GM12878 (cell line): ENCODE measurements at regions not wholly inside any gene's neighbourhood (a gene's known extent, or its start where the extent isn't known, plus 50 kb on each side); places are given as distances from the start of the nearest gene placed in this dataset.

Experiments
- ATAC-seq: fragments of 200-7000 bp; cut with Tn5 transposase; 3 replicates; pipeline ENCODE4 v1.9.1; 2020; ENCODE audit warnings: mild to moderate bottlenecking, moderate library complexity
- BruUV-seq: library from RNA; stranded (reverse); fragments of 400-500 nt; replicated peaks from 2 replicates; lab custom pipeline; 2021; lab: Mats Ljungman, UMichigan
- CTCF ChIA-PET: fragments of 300-600 bp; sonication (Branson Sonifier 250); formaldehyde crosslinking; extraction: SDS; loops from one replicate; lab custom pipeline; 2021; ENCODE audit warnings: inconsistent platforms; lab: Yijun Ruan, JAX
- POLR2A ChIA-PET: fragments of 350-600 bp; formaldehyde crosslinking; extraction: SDS; loops from one replicate; lab custom pipeline; 2021; ENCODE audit warnings: inconsistent platforms; lab: Charles Lee
- RAD21 ChIA-PET: fragments of 300-600 bp; sonication (Branson Sonifier 250); formaldehyde crosslinking; loops from one replicate; lab custom pipeline; 2023; ENCODE audit warnings: antibody characterized with exemption; ENCODE audit not compliant: unreplicated experiment; lab: Charles Lee
- SMC1A ChIA-PET: fragments of 300-600 bp; sonication (Branson Sonifier 250); formaldehyde crosslinking; loops from one replicate; lab custom pipeline; 2023; ENCODE audit not compliant: unreplicated experiment, uncharacterized antibody; lab: Charles Lee
- DNase-seq: peaks from one replicate; pipeline ENCODE4 v3.0.0-alpha.2; 2011; ENCODE audit warnings: low read depth, low spot score
- FAIRE-seq: peaks from 3 replicates; lab custom pipeline; 2011; peaks lifted over from hg19 to GRCh38; lab: Jason Lieb, UNC
- H2AFZ ChIP-seq: 2 replicates; pipeline ENCODE4 v1.6.0; 2011; ENCODE audit warnings: low read depth, low read length, control low read depth; ENCODE audit not compliant: control insufficient read depth
- H3K27ac ChIP-seq: 2 replicates; pipeline ENCODE4 v1.5.1; 2011; ENCODE audit warnings: control low read depth; ENCODE audit not compliant: control insufficient read depth, insufficient read depth
- H3K27me3 ChIP-seq, 2 experiments: replicated peaks in 1 of 2; 2 replicates each; pipeline versions ENCODE4 v1.6.0 to v1.6.1; 2011; ENCODE audit warnings: low read length in 1 of 2; ENCODE audit not compliant: control insufficient read depth in 2 of 2, insufficient read depth in 2 of 2
- H3K36me3 ChIP-seq, 2 experiments: 2 replicates each; pipeline ENCODE4 v1.5.1; 2011; ENCODE audit warnings: low read length in 1 of 2; ENCODE audit not compliant: control insufficient read depth in 2 of 2, insufficient read depth in 2 of 2
- H3K4me1 ChIP-seq: 2 replicates; pipeline ENCODE4 v1.6.1; 2011; ENCODE audit warnings: mild to moderate bottlenecking, low read length, moderate library complexity, mixed read lengths; ENCODE audit not compliant: control insufficient read depth, insufficient read depth
- H3K4me2 ChIP-seq: 2 replicates; pipeline ENCODE4 v1.6.0; 2011; ENCODE audit warnings: control low read depth; ENCODE audit not compliant: control insufficient read depth, insufficient read depth
- H3K4me3 ChIP-seq: fragments of 200-600 bp; sonication (generic); 2 replicates; pipeline ENCODE4 v1.5.1; 2016
- H3K79me2 ChIP-seq: 2 replicates; pipeline ENCODE4 v1.6.0; 2011; ENCODE audit warnings: low read length; ENCODE audit not compliant: control insufficient read depth, insufficient read depth
- H3K9ac ChIP-seq: 2 replicates; pipeline ENCODE4 v1.8.0; 2011; ENCODE audit warnings: low read length, control low read depth, mixed read lengths; ENCODE audit not compliant: control insufficient read depth, insufficient read depth
- H3K9me3 ChIP-seq: replicated peaks from 3 replicates; pipeline ENCODE4 v1.5.1; 2011; ENCODE audit warnings: mild to moderate bottlenecking, low read length; ENCODE audit not compliant: control insufficient read depth, insufficient read depth
- H4K20me1 ChIP-seq: 2 replicates; pipeline ENCODE4 v1.6.0; 2011; ENCODE audit not compliant: control insufficient read depth, insufficient read depth
- CEBPB ChIP-seq, 2 experiments: fragments of 150-350 bp in 1 of 2; IDR thresholded peaks; 2 replicates each; pipeline ENCODE4 v1.6.1; 2012 to 2014; ENCODE audit warnings: low read depth in 2 of 2, low read length in 2 of 2, borderline replicate concordance in 1 of 2, inconsistent platforms in 1 of 2
- GABPA ChIP-seq: IDR thresholded peaks from 2 replicates; pipeline ENCODE4 v1.6.1; 2014; ENCODE audit warnings: antibody characterized with exemption, low read depth, mild to moderate bottlenecking, inconsistent platforms
- HDGF ChIP-seq: fragments of 450-650 bp; IDR thresholded peaks from 2 replicates; pipeline ENCODE4 v1.6.1; 2016; ENCODE audit warnings: antibody characterized with exemption
- MEF2B ChIP-seq: fragments of 450-650 bp; IDR thresholded peaks from 2 replicates; pipeline ENCODE4 v1.6.1; 2018; ENCODE audit warnings: mild to moderate bottlenecking, moderate library complexity; ENCODE audit not compliant: partially characterized antibody, poor library complexity, severe bottlenecking
- MYB ChIP-seq: fragments of 150-350 bp; IDR thresholded peaks from 2 replicates; pipeline ENCODE4 v1.6.1; 2014; ENCODE audit warnings: mild to moderate bottlenecking, low read depth, low read length, borderline replicate concordance
- NR2C2 ChIP-seq: IDR thresholded peaks from 2 replicates; pipeline ENCODE4 v1.6.1; 2011; ENCODE audit warnings: borderline replicate concordance, low read depth; ENCODE audit not compliant: control insufficient read depth, insufficient read length
- RCOR1 ChIP-seq: conservative IDR thresholded peaks from 2 replicates; pipeline ENCODE4 v1.6.1; 2012; ENCODE audit warnings: low read depth, low read length, improper control_type of control experiment
- RFX5 ChIP-seq: IDR thresholded peaks from 2 replicates; pipeline ENCODE4 v1.6.1; 2011; ENCODE audit warnings: low read depth, low read length, improper control_type of control experiment
- SMC3 ChIP-seq: IDR thresholded peaks from 2 replicates; pipeline ENCODE4 v1.6.1; 2011; ENCODE audit warnings: low read length, improper control_type of control experiment, borderline replicate concordance
- USF1 ChIP-seq: IDR thresholded peaks from 2 replicates; pipeline ENCODE4 v1.6.1; 2011; ENCODE audit warnings: borderline replicate concordance, low read depth, mild to moderate bottlenecking, moderate library complexity, mixed read lengths, low read length; ENCODE audit not compliant: insufficient read depth; ENCODE audit errors: extremely low read length
- YY1 ChIP-seq: IDR thresholded peaks from 2 replicates; pipeline ENCODE4 v1.6.1; 2011; ENCODE audit warnings: low read depth, mild to moderate bottlenecking, low read length
- ZBTB40 ChIP-seq: fragments of 450-650 bp; IDR thresholded peaks from 2 replicates; pipeline ENCODE4 v1.6.1; 2016; ENCODE audit warnings: mild to moderate bottlenecking, moderate library complexity, borderline replicate concordance
- WGBS: methylation state at CpG from one replicate; pipeline ENCODE4 v1.1.6; 2016; ENCODE audit warnings: low lambda C conversion rate; ENCODE audit not compliant: insufficient replicate concordance, insufficient coverage; ENCODE audit errors: missing lambda C conversion rate; 5-methylcytosine and 5-hydroxymethylcytosine counted together
- in situ Hi-C: fragments of 300-500 bp; cut with MboI; formaldehyde crosslinking; loops from 9 replicates; pipeline ENCODE4 v1.14.3; 2018; ENCODE audit warnings: mixed read lengths
- intact Hi-C: fragments of 100-400 bp; cut with micrococcal nuclease; formaldehyde crosslinking; loops from one replicate; pipeline ENCODE4 v1.14.2; 2022; ENCODE audit not compliant: unreplicated experiment

GRCh38 chr2:152890736-152891135 lies 172.3 kb downstream of the ARL6IP6 start (continued):
- no peak for TF ChIP-seq NR2C2

GRCh38 chr2:152883951-152884487 lies 165.6 kb downstream of the ARL6IP6 start:
- TF ChIP-seq GABPA, result no peak
- no peak for ATAC-seq
- Histone ChIP-seq H3K4me3 (no peak overlapping the region), H4K20me1 (no peaks in the 10 kb centered on the region), H3K4me1 (no peaks in the 10 kb centered on the region), H3K36me3 (no peaks in the 10 kb centered on the region), H3K9me3 (no peaks in the 10 kb centered on the region), H3K9ac (no peak overlapping the region), H3K79me2 (no peaks in the 10 kb centered on the region), H3K27ac (no peak overlapping the region), H3K4me2 (no peak overlapping the region), H3K27me3 (peaks cover 0 to 2% of the 10 kb centered on the region in 2 experiments; a peak in 1 of 4 replicates), H2AFZ (no peak overlapping the region)
- ChIA-PET SMC1A (no interaction called here), RAD21 (no interaction called here), POLR2A (no interaction called here), CTCF (no interaction called here)
- no peak for FAIRE-seq
- in situ Hi-C loops (no loop called here), intact Hi-C loops (no loop called here)
- no peak for DNase-seq
- BruUV-seq, result no TSS peak
- 12% methylated on average over 4 of the region's 4 CpGs for WGBS

GRCh38 chr2:152881527-152881926 lies 163.1 kb downstream of the ARL6IP6 start:
- no peak for FAIRE-seq
- BruUV-seq, result no TSS peak
- TF ChIP-seq HDGF (no peak), MYB (no peak), CEBPB (IDR thresholded peaks at IDR 0.05; ENCODE audit: borderline replicate concordance in 1 of 2, low read depth in 2 of 2, low read length in 2 of 2) (no peak), ZBTB40 (no peak), YY1 (no peak), RCOR1 (no peak), USF1 (no peak), RFX5 (no peak), SMC3 (no peak), MEF2B (no peak)

More at GRCh38 chr2:152881527-152881926, 163.1 kb downstream of the ARL6IP6 start:
- CTCF ChIA-PET, result no interaction called here
- Histone ChIP-seq H3K9me3 (no peaks in the 10 kb centered on the region), H3K27me3 (no peaks in the 10 kb centered on the region), H3K36me3 (no peaks in the 10 kb centered on the region), H4K20me1 (no peaks in the 10 kb centered on the region), H2AFZ (no peak overlapping the region), H3K27ac (no peak overlapping the region), H3K4me3 (no peak overlapping the region), H3K79me2 (no peaks in the 10 kb centered on the region), H3K9ac (no peak overlapping the region), H3K4me1 (no peaks in the 10 kb centered on the region), H3K4me2 (no peak overlapping the region)
- SMC1A ChIA-PET, result interaction anchor here (0.6 to 1.4 kb wide), 3 partner anchors 21 to 982 kb away, joined by 3 read pairs; no protein-coding TSS in a partner anchor
- in situ Hi-C loops, result no loop called here
- POLR2A ChIA-PET, result no interaction called here
- RAD21 ChIA-PET, result no interaction called here
- no peak for DNase-seq
- intact Hi-C loops, result no loop called here
- no peak for ATAC-seq
